LNCaP clone FGC (cell line): ENCODE measurements at regions not wholly inside any gene's neighbourhood (a gene's known extent, or its start where the extent isn't known, plus 50 kb on each side); places are given as distances from the start of the nearest gene placed in this dataset.

Experiments used
- DNase-seq: peaks from one replicate; pipeline ENCODE4 v3.0.0-alpha.2; 2011; ENCODE audit warnings: low read depth
- H3K4me3 ChIP-seq: 2 replicates; pipeline ENCODE4 v1.5.1; 2011; ENCODE audit warnings: mild to moderate bottlenecking, low read depth, low read length, control low read depth
- TF ChIP-seq, protein P1 (sequence below): IDR thresholded peaks from 2 replicates; pipeline ENCODE4 v1.5.1; 2012; ENCODE audit warnings: mild to moderate bottlenecking; ENCODE audit not compliant: control insufficient read depth, insufficient read depth; ENCODE audit errors: extremely low read depth

DNA sequence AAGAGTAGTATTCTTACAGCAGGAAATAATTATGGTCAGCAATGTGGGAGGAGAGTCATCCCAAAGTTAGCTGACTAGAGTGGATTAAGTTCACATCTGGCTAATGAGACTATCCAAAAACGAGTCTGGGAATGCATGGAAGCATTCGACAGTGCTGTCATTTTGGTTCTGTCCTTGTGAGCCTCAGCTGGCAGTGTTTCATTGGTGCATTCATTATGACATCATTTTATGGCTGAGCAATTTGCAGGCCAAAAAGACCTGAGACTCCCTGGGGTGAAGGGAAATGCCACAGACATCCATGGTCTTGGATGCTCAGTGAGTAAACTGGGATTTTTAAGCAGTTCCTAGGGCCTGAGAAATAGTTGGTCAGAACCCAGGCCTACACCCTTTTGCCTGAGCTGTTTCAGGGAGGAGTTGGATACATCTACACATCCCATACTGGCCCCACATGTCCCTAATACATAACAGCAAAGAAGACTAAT, 196.4 kb upstream of the CCN2 start:
- DNase-seq, result no peak
- no peak overlapping the region for H3K4me3 ChIP-seq
- TF ChIP-seq, protein P1, sequence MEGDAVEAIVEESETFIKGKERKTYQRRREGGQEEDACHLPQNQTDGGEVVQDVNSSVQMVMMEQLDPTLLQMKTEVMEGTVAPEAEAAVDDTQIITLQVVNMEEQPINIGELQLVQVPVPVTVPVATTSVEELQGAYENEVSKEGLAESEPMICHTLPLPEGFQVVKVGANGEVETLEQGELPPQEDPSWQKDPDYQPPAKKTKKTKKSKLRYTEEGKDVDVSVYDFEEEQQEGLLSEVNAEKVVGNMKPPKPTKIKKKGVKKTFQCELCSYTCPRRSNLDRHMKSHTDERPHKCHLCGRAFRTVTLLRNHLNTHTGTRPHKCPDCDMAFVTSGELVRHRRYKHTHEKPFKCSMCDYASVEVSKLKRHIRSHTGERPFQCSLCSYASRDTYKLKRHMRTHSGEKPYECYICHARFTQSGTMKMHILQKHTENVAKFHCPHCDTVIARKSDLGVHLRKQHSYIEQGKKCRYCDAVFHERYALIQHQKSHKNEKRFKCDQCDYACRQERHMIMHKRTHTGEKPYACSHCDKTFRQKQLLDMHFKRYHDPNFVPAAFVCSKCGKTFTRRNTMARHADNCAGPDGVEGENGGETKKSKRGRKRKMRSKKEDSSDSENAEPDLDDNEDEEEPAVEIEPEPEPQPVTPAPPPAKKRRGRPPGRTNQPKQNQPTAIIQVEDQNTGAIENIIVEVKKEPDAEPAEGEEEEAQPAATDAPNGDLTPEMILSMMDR, result no peak

DNA sequence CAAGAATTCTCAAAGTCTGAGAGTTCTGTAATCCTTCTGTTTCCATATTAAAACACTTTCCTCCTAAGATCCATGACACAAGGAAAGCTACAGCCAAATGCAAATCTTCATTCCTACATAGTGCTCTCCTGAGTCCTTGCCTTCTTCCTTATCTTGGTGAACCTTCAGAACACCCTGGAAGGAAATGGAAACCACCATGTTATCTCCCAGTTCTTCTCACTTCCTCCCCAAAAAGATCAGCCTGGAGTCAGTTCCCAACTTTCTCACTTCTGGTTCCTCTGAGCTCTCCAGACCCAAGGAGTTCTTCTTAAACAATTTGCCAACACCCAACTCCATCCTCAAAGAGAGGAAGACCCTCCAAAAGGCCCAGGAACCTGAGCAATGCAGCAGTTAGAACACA, 193.3 kb upstream of the CCN2 start:
- no peak for DNase-seq
- TF ChIP-seq, protein P1, result no peak
- no peak overlapping the region for H3K4me3 ChIP-seq

GRCh38 chr6:132143258-132143657, 192.1 kb upstream of the CCN2 start:
- no peak overlapping the region for H3K4me3 ChIP-seq
- TF ChIP-seq, protein P1, result no peak
- no peak for DNase-seq

DNA sequence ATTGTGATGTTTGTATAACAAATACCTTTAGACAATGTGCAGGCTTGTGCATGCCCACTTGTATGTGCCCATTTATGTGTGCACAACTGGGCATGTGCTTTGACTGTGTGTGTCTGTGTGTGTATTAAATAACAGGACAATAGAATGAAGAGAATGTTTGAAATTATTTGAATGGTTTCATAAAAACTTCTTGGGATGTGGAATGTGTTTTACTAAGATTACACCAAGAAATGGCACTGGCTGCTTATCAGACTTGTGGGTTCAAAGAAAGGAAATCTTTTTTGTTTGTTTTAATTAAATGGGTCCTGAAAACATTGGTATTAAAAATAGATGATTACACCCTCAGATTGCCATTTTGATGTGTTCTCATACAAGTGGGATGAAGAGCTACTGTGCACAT, 191.6 kb upstream of the CCN2 start:
- DNase-seq, result no peak
- TF ChIP-seq, protein P1, result no peak
- H3K4me3 ChIP-seq, result no peak overlapping the region

DNA sequence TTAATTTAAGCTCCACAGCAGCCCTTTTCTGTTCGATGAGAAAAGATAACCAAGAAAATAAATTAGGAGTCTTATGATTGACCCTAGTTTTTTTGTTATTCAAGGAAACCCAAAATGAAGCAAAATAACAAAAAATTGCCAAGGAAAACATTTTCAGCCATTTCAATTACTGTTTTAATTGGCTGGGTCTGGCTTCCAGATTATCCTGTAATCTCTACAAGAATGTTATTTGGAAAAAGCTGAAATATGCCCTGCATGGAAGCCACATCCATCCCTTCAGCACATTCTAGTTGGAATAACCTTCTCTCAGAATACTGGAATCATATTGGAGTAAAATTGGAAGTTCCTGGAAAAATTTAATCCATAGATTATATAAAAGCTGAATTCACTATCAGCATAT, 191.1 kb upstream of the CCN2 start:
- H3K4me3 ChIP-seq, result no peak overlapping the region
- TF ChIP-seq, protein P1, result no peak
- DNase-seq, result no peak

GRCh38 chr6:132140189-132140588, 189.0 kb upstream of the CCN2 start:
- no peak for DNase-seq
- no peak overlapping the region for H3K4me3 ChIP-seq
- TF ChIP-seq, protein P1, result no peak

GRCh38 chr6:132139611-132140010, 188.4 kb upstream of the CCN2 start:
- H3K4me3 ChIP-seq, result no peak overlapping the region
- TF ChIP-seq, protein P1, result no peak
- no peak for DNase-seq
